ENCODE measurements at regions not wholly inside any gene's neighbourhood (a gene's known extent, or its start where the extent isn't known, plus 50 kb on each side); places are given as distances from the start of the nearest gene placed in this dataset.
"Not testable (repeated sequence)": the region's sequence is repeated elsewhere in the genome, so short reads cannot be mapped to it uniquely, and the experiment has no call there.

GRCh38 chr9:753734-754133 lies 87.8 kb upstream of the DMRT1 start:
- TF ChIP-seq, protein P1, sequence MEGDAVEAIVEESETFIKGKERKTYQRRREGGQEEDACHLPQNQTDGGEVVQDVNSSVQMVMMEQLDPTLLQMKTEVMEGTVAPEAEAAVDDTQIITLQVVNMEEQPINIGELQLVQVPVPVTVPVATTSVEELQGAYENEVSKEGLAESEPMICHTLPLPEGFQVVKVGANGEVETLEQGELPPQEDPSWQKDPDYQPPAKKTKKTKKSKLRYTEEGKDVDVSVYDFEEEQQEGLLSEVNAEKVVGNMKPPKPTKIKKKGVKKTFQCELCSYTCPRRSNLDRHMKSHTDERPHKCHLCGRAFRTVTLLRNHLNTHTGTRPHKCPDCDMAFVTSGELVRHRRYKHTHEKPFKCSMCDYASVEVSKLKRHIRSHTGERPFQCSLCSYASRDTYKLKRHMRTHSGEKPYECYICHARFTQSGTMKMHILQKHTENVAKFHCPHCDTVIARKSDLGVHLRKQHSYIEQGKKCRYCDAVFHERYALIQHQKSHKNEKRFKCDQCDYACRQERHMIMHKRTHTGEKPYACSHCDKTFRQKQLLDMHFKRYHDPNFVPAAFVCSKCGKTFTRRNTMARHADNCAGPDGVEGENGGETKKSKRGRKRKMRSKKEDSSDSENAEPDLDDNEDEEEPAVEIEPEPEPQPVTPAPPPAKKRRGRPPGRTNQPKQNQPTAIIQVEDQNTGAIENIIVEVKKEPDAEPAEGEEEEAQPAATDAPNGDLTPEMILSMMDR (IDR thresholded peaks at IDR 0.05), result not testable (repeated sequence)
- not testable (repeated sequence) for TF ChIP-seq POLR2A (IDR thresholded peaks at IDR 0.05)
